ENCODE measurements at regions not wholly inside any gene's neighbourhood (a gene's known extent, or its start where the extent isn't known, plus 50 kb on each side); places are given as distances from the start of the nearest gene placed in this dataset.

DNA sequence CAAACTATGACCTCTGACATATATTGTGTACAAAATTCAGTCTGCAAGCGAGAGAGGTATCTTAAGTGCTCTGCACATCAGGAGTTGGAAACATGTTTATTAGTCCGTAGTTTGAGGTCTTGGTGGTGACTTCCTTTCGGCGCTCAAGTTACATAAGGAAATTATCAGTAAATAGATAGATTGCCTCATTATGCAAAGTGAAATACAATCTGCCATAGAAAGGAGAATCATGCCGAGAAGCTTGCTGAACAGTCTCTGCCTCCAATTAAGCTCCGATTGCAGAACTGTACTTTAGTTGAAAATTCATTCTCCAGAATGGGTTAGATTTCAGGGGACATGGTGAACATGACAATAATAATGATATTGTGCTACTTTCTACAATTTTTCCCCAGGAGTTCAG lies 271.8 kb downstream of the BRINP2 start:
- H3K36me3 ChIP-seq (ENCODE audit: control insufficient read depth, insufficient read depth, low read length): no peaks in the 10 kb centered on the region
- DNase-seq (ENCODE audit: low read depth): no peak
- H3K27me3 ChIP-seq (ENCODE audit: control insufficient read depth, insufficient read depth, low read length): no peaks in the 10 kb centered on the region
- H3K4me3 ChIP-seq (ENCODE audit: low read depth, low read length): no peak overlapping the region
- TF ChIP-seq, protein P1, sequence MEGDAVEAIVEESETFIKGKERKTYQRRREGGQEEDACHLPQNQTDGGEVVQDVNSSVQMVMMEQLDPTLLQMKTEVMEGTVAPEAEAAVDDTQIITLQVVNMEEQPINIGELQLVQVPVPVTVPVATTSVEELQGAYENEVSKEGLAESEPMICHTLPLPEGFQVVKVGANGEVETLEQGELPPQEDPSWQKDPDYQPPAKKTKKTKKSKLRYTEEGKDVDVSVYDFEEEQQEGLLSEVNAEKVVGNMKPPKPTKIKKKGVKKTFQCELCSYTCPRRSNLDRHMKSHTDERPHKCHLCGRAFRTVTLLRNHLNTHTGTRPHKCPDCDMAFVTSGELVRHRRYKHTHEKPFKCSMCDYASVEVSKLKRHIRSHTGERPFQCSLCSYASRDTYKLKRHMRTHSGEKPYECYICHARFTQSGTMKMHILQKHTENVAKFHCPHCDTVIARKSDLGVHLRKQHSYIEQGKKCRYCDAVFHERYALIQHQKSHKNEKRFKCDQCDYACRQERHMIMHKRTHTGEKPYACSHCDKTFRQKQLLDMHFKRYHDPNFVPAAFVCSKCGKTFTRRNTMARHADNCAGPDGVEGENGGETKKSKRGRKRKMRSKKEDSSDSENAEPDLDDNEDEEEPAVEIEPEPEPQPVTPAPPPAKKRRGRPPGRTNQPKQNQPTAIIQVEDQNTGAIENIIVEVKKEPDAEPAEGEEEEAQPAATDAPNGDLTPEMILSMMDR (IDR thresholded peaks at IDR 0.05; ENCODE audit: insufficient read depth, low read length, poor library complexity, severe bottlenecking): no peak

DNA sequence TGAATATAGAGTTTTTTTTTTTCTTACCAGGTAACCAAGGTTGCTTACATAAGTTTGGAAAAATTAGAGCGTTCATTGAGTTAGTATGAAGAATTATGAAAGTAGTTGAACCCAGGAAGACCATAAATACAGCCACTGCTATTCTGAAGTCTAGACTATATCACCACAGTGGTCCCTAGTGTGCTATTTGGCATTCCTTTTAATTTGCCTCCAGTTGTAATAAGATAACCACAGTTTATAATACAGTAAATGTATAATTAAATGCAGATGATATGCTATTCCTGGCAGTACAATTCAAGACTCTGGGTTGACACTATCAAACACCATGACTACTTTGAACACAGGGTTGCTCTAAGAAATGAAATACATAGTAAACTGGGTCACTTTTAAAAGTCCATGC lies 270.5 kb downstream of the BRINP2 start:
- Histone ChIP-seq H3K36me3 (ENCODE audit: control insufficient read depth, insufficient read depth, low read length) (no peaks in the 10 kb centered on the region), H3K27me3 (ENCODE audit: control insufficient read depth, insufficient read depth, low read length) (no peaks in the 10 kb centered on the region), H3K4me3 (ENCODE audit: low read depth, low read length) (no peak overlapping the region)
- TF ChIP-seq, protein P1 (IDR thresholded peaks at IDR 0.05; ENCODE audit: insufficient read depth, low read length, poor library complexity, severe bottlenecking): no peak
- DNase-seq (ENCODE audit: low read depth): no peak

DNA sequence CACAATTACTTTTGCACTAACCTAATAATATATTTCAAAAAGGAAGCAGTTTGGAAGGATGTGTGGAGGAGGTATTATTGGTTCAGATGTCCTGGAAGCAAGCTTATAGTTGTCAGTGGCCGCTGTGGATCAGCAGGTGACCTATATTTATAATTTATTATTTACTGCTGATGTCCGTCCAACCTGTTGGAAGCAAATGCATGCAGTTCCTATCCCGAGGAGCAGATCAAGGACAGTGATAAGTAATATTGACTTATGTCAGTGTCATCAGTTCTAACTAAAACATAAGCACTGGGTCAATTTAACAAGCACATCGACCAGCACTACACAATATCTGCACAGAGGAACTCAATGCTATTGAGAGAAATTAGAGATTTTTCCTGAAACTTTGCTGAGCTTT lies 270.1 kb downstream of the BRINP2 start:
- H3K4me3 ChIP-seq (ENCODE audit: low read depth, low read length): no peak overlapping the region
- H3K36me3 ChIP-seq (ENCODE audit: control insufficient read depth, insufficient read depth, low read length): no peaks in the 10 kb centered on the region
- no peaks in the 10 kb centered on the region for H3K27me3 ChIP-seq (ENCODE audit: control insufficient read depth, insufficient read depth, low read length)
- TF ChIP-seq, protein P1 (IDR thresholded peaks at IDR 0.05; ENCODE audit: insufficient read depth, low read length, poor library complexity, severe bottlenecking): no peak
- DNase-seq (ENCODE audit: low read depth): no peak

DNA sequence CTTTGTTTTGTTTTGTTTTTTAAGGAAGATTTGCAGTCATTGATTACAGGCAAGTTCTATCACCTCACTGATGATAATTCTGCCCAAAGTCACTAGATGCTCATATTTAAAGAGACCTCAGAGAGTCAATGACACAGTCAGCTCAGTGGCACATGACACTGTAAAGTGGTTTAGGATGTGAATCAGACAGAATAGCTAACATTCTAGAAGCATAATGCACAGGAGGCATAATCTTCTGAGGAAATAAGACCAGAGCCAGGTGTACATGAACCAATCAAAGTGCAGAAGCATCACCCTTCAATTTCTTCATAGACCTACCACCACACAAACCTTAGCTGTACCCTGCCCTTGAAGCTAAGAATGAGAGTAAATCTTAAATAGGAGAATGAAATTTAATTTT lies 268.5 kb downstream of the BRINP2 start:
- Histone ChIP-seq H3K27me3 (ENCODE audit: control insufficient read depth, insufficient read depth, low read length) (no peaks in the 10 kb centered on the region), H3K4me3 (ENCODE audit: low read depth, low read length) (no peak overlapping the region), H3K36me3 (ENCODE audit: control insufficient read depth, insufficient read depth, low read length) (no peaks in the 10 kb centered on the region)
- DNase-seq (ENCODE audit: low read depth): no peak
- TF ChIP-seq, protein P1 (IDR thresholded peaks at IDR 0.05; ENCODE audit: insufficient read depth, low read length, poor library complexity, severe bottlenecking): no peak

DNA sequence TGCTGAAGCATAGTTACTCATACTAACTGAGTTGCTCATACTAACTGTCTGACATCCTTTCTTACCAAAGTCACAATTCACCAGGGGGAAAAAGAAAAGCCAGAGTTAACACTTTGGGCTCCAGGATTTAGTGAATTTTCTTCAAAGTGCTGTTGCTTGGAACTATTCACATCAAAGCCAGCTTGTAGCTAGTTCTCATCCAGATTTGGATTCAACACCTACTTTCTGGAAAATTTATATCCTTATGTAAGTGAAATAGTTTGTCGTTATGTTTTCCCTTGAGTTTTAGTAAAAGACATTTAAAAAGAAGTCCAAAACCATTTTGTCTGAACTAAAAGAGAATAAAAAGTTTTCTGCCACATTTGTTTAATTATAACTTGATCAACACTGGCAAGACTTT lies 264.6 kb downstream of the BRINP2 start:
- no peaks in the 10 kb centered on the region for H3K27me3 ChIP-seq (ENCODE audit: control insufficient read depth, insufficient read depth, low read length)
- no peak overlapping the region for H3K4me3 ChIP-seq (ENCODE audit: low read depth, low read length)
- TF ChIP-seq, protein P1 (IDR thresholded peaks at IDR 0.05; ENCODE audit: insufficient read depth, low read length, poor library complexity, severe bottlenecking): no peak
- H3K36me3 ChIP-seq (ENCODE audit: control insufficient read depth, insufficient read depth, low read length): no peaks in the 10 kb centered on the region
- no peak for DNase-seq (ENCODE audit: low read depth)

DNA sequence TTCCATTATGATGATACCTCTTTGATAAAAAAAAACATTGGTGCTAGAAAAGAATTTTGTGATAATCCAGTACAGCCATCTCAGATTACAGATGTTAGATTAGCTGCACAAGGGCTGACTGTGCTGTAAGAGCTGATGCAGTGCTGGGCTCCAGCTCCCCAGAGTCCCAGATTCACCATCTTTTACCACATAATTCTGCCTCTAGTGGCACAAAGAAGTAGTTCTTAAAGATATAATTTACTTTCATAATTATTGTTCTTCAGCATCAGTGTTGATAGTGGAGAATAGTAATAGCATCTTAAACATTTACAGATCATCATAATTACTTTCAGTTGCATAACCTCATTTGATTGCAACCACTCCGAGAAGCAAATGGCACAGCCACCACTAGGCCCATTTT lies 262.1 kb downstream of the BRINP2 start:
- Histone ChIP-seq H3K27me3 (ENCODE audit: control insufficient read depth, insufficient read depth, low read length) (no peaks in the 10 kb centered on the region), H3K36me3 (ENCODE audit: control insufficient read depth, insufficient read depth, low read length) (no peaks in the 10 kb centered on the region), H3K4me3 (ENCODE audit: low read depth, low read length) (no peak overlapping the region)
- TF ChIP-seq, protein P1 (IDR thresholded peaks at IDR 0.05; ENCODE audit: insufficient read depth, low read length, poor library complexity, severe bottlenecking): no peak
- no peak for DNase-seq (ENCODE audit: low read depth)

Measured in kidney epithelial cell (primary cell).